Hepatocyte (in vitro differentiated cells): ENCODE measurements at regions not wholly inside any gene's neighbourhood (a gene's known extent, or its start where the extent isn't known, plus 50 kb on each side); places are given as distances from the start of the nearest gene placed in this dataset.

ENCODE experiments used
- EZH2 ChIP-seq: fragments of 200-600 bp; sonication (generic); IDR thresholded peaks from 2 replicates; pipeline ENCODE4 v1.6.1; 2016; ENCODE audit warnings: antibody characterized with exemption, mild to moderate bottlenecking, borderline replicate concordance
- TF ChIP-seq, protein P1 (sequence below): fragments of 200-600 bp; sonication (generic); IDR thresholded peaks from 2 replicates; pipeline ENCODE4 v1.5.1; 2016; ENCODE audit warnings: antibody characterized with exemption, mild to moderate bottlenecking; ENCODE audit not compliant: poor library complexity

DNA sequence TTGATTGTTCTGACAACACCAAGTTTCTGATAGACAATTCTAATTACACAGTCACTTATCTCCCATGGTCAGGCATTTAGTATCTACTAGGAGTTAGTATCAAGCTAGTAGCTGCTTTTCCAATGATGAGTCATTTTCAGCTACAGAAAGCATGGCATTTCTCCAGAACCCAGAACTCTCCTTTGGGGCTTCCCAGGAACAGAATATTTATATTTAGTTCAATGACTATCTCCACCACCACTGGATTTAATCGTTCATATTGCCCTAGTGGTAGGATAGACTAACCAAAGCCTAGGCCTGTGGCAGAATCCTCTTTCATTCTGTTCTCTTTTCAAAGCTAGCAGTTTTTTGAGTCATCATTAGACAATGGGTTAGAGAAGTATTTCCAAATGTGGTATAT lies 569.4 kb downstream of the GABRG1 start:
- TF ChIP-seq, protein P1, sequence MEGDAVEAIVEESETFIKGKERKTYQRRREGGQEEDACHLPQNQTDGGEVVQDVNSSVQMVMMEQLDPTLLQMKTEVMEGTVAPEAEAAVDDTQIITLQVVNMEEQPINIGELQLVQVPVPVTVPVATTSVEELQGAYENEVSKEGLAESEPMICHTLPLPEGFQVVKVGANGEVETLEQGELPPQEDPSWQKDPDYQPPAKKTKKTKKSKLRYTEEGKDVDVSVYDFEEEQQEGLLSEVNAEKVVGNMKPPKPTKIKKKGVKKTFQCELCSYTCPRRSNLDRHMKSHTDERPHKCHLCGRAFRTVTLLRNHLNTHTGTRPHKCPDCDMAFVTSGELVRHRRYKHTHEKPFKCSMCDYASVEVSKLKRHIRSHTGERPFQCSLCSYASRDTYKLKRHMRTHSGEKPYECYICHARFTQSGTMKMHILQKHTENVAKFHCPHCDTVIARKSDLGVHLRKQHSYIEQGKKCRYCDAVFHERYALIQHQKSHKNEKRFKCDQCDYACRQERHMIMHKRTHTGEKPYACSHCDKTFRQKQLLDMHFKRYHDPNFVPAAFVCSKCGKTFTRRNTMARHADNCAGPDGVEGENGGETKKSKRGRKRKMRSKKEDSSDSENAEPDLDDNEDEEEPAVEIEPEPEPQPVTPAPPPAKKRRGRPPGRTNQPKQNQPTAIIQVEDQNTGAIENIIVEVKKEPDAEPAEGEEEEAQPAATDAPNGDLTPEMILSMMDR: no peak
- TF ChIP-seq EZH2: no peak
